ENCODE measurements at regions not wholly inside any gene's neighbourhood (a gene's known extent, or its start where the extent isn't known, plus 50 kb on each side); places are given as distances from the start of the nearest gene placed in this dataset.

- Histone ChIP-seq H3K9me3 (ENCODE audit: control insufficient read depth, insufficient read depth, low read length) (no peaks in the 10 kb centered on the region), H3K36me3 (ENCODE audit: control insufficient read depth, insufficient read depth, low read length) (no peaks in the 10 kb centered on the region), H3K4me3 (ENCODE audit: low read length) (no peak overlapping the region), H3K4me1 (ENCODE audit: control insufficient read depth, insufficient read depth, low read length) (no peaks in the 10 kb centered on the region), H3K27me3 (ENCODE audit: control insufficient read depth, insufficient read depth, low read length) (no peaks in the 10 kb centered on the region), H3K27ac (ENCODE audit: low read length) (no peak overlapping the region)
- DNase-seq (ENCODE audit: low read depth, low spot score) = no peak
- WGBS (ENCODE audit: insufficient coverage, insufficient read length) = no CpG with 5 or more reads among the region's 5 CpGs
Measured at GRCh38 chr18:45197526-45197970, 417.7 kb upstream of the SLC14A2 start.

DNA sequence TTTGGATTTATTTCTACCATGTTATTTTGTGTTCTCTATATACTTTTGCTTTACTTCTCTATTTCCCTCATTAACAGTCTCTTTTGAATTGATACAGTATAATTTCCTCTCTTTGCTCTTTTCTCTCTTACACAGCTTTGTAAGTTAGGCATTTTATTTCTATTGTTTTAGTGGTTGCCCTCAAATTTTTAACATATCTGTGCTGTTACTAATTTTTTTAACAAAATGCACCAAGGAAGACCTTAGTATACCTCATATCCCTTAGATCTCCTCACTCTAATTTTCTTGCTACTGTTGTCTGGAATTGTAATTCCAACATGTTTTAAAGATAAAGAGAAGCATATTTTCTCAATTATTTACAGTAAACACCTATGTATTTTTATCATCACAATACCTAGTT, 416.8 kb upstream of the SLC14A2 start:
- H3K36me3 ChIP-seq (ENCODE audit: control insufficient read depth, insufficient read depth, low read length) = no peaks in the 10 kb centered on the region
- no peaks in the 10 kb centered on the region for H3K9me3 ChIP-seq (ENCODE audit: control insufficient read depth, insufficient read depth, low read length)
- H3K4me1 ChIP-seq (ENCODE audit: control insufficient read depth, insufficient read depth, low read length) = no peaks in the 10 kb centered on the region
- no peak overlapping the region for H3K27ac ChIP-seq (ENCODE audit: low read length)
- no peaks in the 10 kb centered on the region for H3K27me3 ChIP-seq (ENCODE audit: control insufficient read depth, insufficient read depth, low read length)
- no peak for DNase-seq (ENCODE audit: low read depth, low spot score)
- no peak overlapping the region for H3K4me3 ChIP-seq (ENCODE audit: low read length)

DNA sequence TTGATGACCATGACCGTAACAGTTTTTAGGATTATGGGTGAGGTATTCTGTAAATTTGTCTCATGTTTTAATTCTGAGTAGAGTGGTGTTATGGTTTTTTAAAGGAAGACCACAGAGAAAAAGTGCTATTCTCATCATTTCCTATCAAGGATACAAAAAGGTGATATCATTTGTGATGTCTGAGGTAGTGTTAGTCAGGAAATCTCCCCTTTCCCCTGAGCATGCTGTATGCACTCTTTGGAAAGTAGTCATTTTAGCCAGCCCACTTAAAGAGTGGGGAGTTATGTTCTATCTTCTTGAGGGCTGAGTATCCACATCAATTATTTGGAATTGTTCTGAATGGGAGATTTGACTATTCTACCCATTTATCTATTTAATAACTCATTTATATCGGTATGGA, 414.2 kb upstream of the SLC14A2 start:
- Histone ChIP-seq H3K27me3 (ENCODE audit: control insufficient read depth, insufficient read depth, low read length) (no peaks in the 10 kb centered on the region), H3K27ac (ENCODE audit: low read length) (no peak overlapping the region), H3K4me1 (ENCODE audit: control insufficient read depth, insufficient read depth, low read length) (no peaks in the 10 kb centered on the region), H3K9me3 (ENCODE audit: control insufficient read depth, insufficient read depth, low read length) (no peaks in the 10 kb centered on the region), H3K36me3 (ENCODE audit: control insufficient read depth, insufficient read depth, low read length) (no peaks in the 10 kb centered on the region), H3K4me3 (ENCODE audit: low read length) (no peak overlapping the region)
- WGBS (ENCODE audit: insufficient coverage, insufficient read length) = no CpG with 5 or more reads among the region's 2 CpGs
- DNase-seq (ENCODE audit: low read depth, low spot score) = no peak

DNA sequence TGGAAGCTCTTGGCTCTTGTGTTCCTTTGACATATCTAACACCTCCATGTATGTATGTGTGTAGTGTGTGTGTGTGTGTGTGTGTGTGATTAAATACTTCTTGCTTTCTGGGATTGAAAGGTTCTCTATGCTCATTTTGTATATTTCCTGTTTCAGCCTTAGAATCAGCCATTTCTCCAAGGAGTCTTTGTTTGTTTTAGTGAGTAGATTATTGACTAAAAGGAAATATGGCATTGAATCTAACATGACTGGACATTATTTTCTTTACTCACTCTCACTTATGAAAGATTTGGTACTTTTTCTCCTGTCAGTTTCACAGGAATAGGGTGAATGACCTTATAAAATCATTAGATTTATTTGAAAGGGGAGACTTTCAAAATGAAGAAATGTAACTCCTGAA, 413.8 kb upstream of the SLC14A2 start:
- Histone ChIP-seq H3K27ac (ENCODE audit: low read length) (no peak overlapping the region), H3K4me1 (ENCODE audit: control insufficient read depth, insufficient read depth, low read length) (no peaks in the 10 kb centered on the region), H3K4me3 (ENCODE audit: low read length) (no peak overlapping the region), H3K9me3 (ENCODE audit: control insufficient read depth, insufficient read depth, low read length) (no peaks in the 10 kb centered on the region), H3K36me3 (ENCODE audit: control insufficient read depth, insufficient read depth, low read length) (no peaks in the 10 kb centered on the region), H3K27me3 (ENCODE audit: control insufficient read depth, insufficient read depth, low read length) (no peaks in the 10 kb centered on the region)
- DNase-seq (ENCODE audit: low read depth, low spot score) = no peak

DNA sequence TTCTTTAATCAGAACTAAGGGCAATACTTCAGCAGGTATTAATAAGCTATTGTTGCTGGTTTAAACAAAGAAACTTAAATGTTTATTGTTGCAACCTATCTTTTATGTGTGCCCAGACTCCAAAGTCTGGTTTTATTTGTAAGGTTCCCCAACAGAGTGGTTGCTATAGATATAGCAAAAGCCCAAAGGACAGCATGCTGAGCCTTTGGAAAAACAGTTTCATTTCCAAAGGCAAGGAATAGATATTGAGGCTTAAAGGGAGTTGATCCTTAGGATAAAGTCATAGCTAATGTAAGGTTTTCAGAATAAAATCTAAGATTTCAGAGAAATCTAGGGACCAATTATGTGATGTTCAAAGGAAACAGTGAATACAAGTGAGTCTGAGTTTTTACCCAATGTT, 413.2 kb upstream of the SLC14A2 start:
- no peak for DNase-seq (ENCODE audit: low read depth, low spot score)
- Histone ChIP-seq H3K4me3 (ENCODE audit: low read length) (no peak overlapping the region), H3K4me1 (ENCODE audit: control insufficient read depth, insufficient read depth, low read length) (no peaks in the 10 kb centered on the region), H3K27me3 (ENCODE audit: control insufficient read depth, insufficient read depth, low read length) (no peaks in the 10 kb centered on the region), H3K27ac (ENCODE audit: low read length) (no peak overlapping the region), H3K36me3 (ENCODE audit: control insufficient read depth, insufficient read depth, low read length) (no peaks in the 10 kb centered on the region), H3K9me3 (ENCODE audit: control insufficient read depth, insufficient read depth, low read length) (no peaks in the 10 kb centered on the region)

- H3K4me1 ChIP-seq (ENCODE audit: control insufficient read depth, insufficient read depth, low read length) = no peaks in the 10 kb centered on the region
- no peak overlapping the region for H3K4me3 ChIP-seq (ENCODE audit: low read length)
- H3K27me3 ChIP-seq (ENCODE audit: control insufficient read depth, insufficient read depth, low read length) = no peaks in the 10 kb centered on the region
- no CpG with 5 or more reads among the region's 2 CpGs for WGBS (ENCODE audit: insufficient coverage, insufficient read length)
- no peak for DNase-seq (ENCODE audit: low read depth, low spot score)
- H3K27ac ChIP-seq (ENCODE audit: low read length) = no peak overlapping the region
- H3K9me3 ChIP-seq (ENCODE audit: control insufficient read depth, insufficient read depth, low read length) = no peaks in the 10 kb centered on the region
- no peaks in the 10 kb centered on the region for H3K36me3 ChIP-seq (ENCODE audit: control insufficient read depth, insufficient read depth, low read length)
Measured at GRCh38 chr18:45203677-45204076, 411.6 kb upstream of the SLC14A2 start.

DNA sequence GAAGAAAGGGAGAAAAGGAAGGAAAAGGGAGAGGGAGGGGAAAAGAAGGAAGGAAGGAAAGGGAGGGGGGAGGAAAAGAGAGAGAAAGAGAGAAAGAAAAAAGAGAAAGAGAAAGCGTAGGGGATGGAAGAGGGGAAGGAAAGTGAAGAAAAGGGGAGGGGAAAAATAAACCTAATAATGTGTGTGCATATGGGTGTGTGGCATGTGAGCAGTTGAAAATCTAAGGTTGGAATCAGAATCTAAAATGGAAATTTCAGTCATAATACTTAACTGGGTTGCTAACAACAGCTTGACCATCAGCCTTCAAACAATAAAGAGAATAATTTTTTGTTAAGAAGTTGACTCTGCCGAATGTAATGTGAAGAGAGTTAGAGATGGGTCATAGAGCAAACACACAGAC, 407.9 kb upstream of the SLC14A2 start:
- no peaks in the 10 kb centered on the region for H3K4me1 ChIP-seq (ENCODE audit: control insufficient read depth, insufficient read depth, low read length)

GRCh38 chr18:45208164-45208563, 407.1 kb upstream of the SLC14A2 start:
- H3K27me3 ChIP-seq (ENCODE audit: control insufficient read depth, insufficient read depth, low read length) = no peaks in the 10 kb centered on the region
- no CpG with 5 or more reads among the region's 7 CpGs for WGBS (ENCODE audit: insufficient coverage, insufficient read length)
- no peaks in the 10 kb centered on the region for H3K9me3 ChIP-seq (ENCODE audit: control insufficient read depth, insufficient read depth, low read length)
- no peak overlapping the region for H3K4me3 ChIP-seq (ENCODE audit: low read length)
- no peak for DNase-seq (ENCODE audit: low read depth, low spot score)
- H3K36me3 ChIP-seq (ENCODE audit: control insufficient read depth, insufficient read depth, low read length) = no peaks in the 10 kb centered on the region
- no peak overlapping the region for H3K27ac ChIP-seq (ENCODE audit: low read length)
- H3K4me1 ChIP-seq (ENCODE audit: control insufficient read depth, insufficient read depth, low read length) = no peaks in the 10 kb centered on the region

More for the DNA sequence above, 407.9 kb upstream of the SLC14A2 start:
- 100% methylated on average over 1 of the region's 2 CpGs for WGBS (ENCODE audit: insufficient coverage, insufficient read length)
- no peaks in the 10 kb centered on the region for H3K36me3 ChIP-seq (ENCODE audit: control insufficient read depth, insufficient read depth, low read length)
- no peak for DNase-seq (ENCODE audit: low read depth, low spot score)
- H3K4me3 ChIP-seq (ENCODE audit: low read length) = no peak overlapping the region
- no peaks in the 10 kb centered on the region for H3K9me3 ChIP-seq (ENCODE audit: control insufficient read depth, insufficient read depth, low read length)
- no peak overlapping the region for H3K27ac ChIP-seq (ENCODE audit: low read length)
- H3K27me3 ChIP-seq (ENCODE audit: control insufficient read depth, insufficient read depth, low read length) = no peaks in the 10 kb centered on the region

GRCh38 chr18:45212181-45213039, 402.9 kb upstream of the SLC14A2 start:
- Histone ChIP-seq H3K4me1 (ENCODE audit: control insufficient read depth, insufficient read depth, low read length) (no peaks in the 10 kb centered on the region), H3K27me3 (ENCODE audit: control insufficient read depth, insufficient read depth, low read length) (no peaks in the 10 kb centered on the region), H3K27ac (ENCODE audit: low read length) (no peak overlapping the region), H3K36me3 (ENCODE audit: control insufficient read depth, insufficient read depth, low read length) (no peaks in the 10 kb centered on the region), H3K9me3 (ENCODE audit: control insufficient read depth, insufficient read depth, low read length) (no peaks in the 10 kb centered on the region), H3K4me3 (ENCODE audit: low read length) (no peak overlapping the region)
- peak; percentile 82 for DNase-seq (ENCODE audit: low read depth, low spot score)
- WGBS (ENCODE audit: insufficient coverage, insufficient read length) = no CpG with 5 or more reads among the region's 13 CpGs

DNA sequence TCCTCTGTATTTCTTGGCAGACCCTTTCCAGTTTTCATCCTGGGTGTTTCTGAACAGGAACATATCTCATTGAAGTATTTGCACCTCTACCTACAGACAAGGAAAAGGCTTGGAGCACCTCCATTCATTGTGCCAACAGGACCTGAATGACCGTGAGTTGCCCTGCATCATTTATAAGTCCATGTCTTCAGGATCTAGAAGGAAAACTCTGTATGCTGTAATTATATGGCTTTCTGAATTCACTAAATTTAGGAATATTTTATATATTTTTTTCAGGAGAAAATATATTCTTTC, 402.3 kb upstream of the SLC14A2 start:
- Histone ChIP-seq H3K9me3 (ENCODE audit: control insufficient read depth, insufficient read depth, low read length) (no peaks in the 10 kb centered on the region), H3K27me3 (ENCODE audit: control insufficient read depth, insufficient read depth, low read length) (no peaks in the 10 kb centered on the region), H3K4me1 (ENCODE audit: control insufficient read depth, insufficient read depth, low read length) (no peaks in the 10 kb centered on the region), H3K27ac (ENCODE audit: low read length) (no peak overlapping the region), H3K4me3 (ENCODE audit: low read length) (no peak overlapping the region), H3K36me3 (ENCODE audit: control insufficient read depth, insufficient read depth, low read length) (no peaks in the 10 kb centered on the region)
- DNase-seq (ENCODE audit: low read depth, low spot score) = no peak
- no CpG with 5 or more reads among the region's 1 CpG for WGBS (ENCODE audit: insufficient coverage, insufficient read length)

DNA sequence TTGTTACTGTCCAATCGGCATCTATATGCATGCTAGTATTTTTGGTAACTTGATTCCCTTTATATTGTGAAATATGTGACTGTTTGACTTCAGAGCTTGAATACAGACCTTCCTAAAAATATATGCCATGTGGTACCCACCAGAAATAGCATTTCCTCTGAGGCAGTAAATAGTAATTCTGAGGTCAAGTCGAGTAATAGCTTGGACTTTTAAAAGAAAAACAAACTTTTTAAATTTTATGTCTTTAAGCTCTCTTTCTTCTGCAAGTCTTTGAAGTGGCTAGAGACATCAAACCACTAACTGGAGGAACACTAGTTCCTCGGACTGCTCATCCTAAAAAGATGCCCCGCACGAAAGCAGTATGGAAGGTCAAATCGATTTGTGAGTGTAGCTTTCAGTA, 396.8 kb upstream of the SLC14A2 start:
- Histone ChIP-seq H3K9me3 (ENCODE audit: control insufficient read depth, insufficient read depth, low read length) (no peaks in the 10 kb centered on the region), H3K4me1 (ENCODE audit: control insufficient read depth, insufficient read depth, low read length) (no peaks in the 10 kb centered on the region), H3K4me3 (ENCODE audit: low read length) (no peak overlapping the region), H3K27me3 (ENCODE audit: control insufficient read depth, insufficient read depth, low read length) (no peaks in the 10 kb centered on the region), H3K27ac (ENCODE audit: low read length) (no peak overlapping the region), H3K36me3 (ENCODE audit: control insufficient read depth, insufficient read depth, low read length) (no peaks in the 10 kb centered on the region)
- no CpG with 5 or more reads among the region's 6 CpGs for WGBS (ENCODE audit: insufficient coverage, insufficient read length)
- no peak for DNase-seq (ENCODE audit: low read depth, low spot score)

Data from iPS DF 6.9 (cell line).